ENCODE measurements at regions not wholly inside any gene's neighbourhood (a gene's known extent, or its start where the extent isn't known, plus 50 kb on each side); places are given as distances from the start of the nearest gene placed in this dataset.
"Not testable (repeated sequence)": the region's sequence is repeated elsewhere in the genome, so short reads cannot be mapped to it uniquely, and the experiment has no call there.

DNA sequence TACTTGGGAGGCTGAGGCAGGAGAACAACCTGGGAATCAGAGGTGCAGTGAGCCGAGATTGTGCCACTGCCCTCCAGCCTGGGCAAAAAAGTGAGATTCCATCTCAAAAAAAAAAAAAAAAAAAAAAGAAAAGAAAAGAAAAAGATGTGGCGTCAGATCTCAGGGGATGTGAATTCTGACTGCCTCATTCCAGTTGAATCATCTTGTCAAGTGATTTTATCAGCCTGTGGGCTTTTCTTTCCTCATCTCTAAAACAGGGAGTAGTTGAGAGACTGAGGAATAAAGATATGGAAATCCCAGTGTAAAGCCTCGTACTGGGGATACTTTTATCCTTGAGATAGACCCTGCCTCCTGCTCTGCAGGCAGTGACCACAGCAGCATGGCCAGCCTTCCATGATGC, 65.9 kb downstream of the PPIAL4G start:
- TF ChIP-seq, protein P1, sequence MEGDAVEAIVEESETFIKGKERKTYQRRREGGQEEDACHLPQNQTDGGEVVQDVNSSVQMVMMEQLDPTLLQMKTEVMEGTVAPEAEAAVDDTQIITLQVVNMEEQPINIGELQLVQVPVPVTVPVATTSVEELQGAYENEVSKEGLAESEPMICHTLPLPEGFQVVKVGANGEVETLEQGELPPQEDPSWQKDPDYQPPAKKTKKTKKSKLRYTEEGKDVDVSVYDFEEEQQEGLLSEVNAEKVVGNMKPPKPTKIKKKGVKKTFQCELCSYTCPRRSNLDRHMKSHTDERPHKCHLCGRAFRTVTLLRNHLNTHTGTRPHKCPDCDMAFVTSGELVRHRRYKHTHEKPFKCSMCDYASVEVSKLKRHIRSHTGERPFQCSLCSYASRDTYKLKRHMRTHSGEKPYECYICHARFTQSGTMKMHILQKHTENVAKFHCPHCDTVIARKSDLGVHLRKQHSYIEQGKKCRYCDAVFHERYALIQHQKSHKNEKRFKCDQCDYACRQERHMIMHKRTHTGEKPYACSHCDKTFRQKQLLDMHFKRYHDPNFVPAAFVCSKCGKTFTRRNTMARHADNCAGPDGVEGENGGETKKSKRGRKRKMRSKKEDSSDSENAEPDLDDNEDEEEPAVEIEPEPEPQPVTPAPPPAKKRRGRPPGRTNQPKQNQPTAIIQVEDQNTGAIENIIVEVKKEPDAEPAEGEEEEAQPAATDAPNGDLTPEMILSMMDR (IDR thresholded peaks at IDR 0.05): not testable (repeated sequence)
- not testable (repeated sequence) for TF ChIP-seq POLR2AphosphoS5 (IDR thresholded peaks at IDR 0.05; ENCODE audit: low read depth, low read length)
